SH-SY5Y (cell line): ENCODE measurements at regions not wholly inside any gene's neighbourhood (a gene's known extent, or its start where the extent isn't known, plus 50 kb on each side); places are given as distances from the start of the nearest gene placed in this dataset.

Source experiments
- GATA2 ChIP-seq: IDR thresholded peaks from 2 replicates; pipeline ENCODE4 v1.6.1; 2011; ENCODE audit warnings: mild to moderate bottlenecking, low read depth, low read length
- GATA3 ChIP-seq: IDR thresholded peaks from 2 replicates; pipeline ENCODE4 v1.6.1; 2011; ENCODE audit warnings: low read depth, mild to moderate bottlenecking, low read length, moderate library complexity

DNA sequence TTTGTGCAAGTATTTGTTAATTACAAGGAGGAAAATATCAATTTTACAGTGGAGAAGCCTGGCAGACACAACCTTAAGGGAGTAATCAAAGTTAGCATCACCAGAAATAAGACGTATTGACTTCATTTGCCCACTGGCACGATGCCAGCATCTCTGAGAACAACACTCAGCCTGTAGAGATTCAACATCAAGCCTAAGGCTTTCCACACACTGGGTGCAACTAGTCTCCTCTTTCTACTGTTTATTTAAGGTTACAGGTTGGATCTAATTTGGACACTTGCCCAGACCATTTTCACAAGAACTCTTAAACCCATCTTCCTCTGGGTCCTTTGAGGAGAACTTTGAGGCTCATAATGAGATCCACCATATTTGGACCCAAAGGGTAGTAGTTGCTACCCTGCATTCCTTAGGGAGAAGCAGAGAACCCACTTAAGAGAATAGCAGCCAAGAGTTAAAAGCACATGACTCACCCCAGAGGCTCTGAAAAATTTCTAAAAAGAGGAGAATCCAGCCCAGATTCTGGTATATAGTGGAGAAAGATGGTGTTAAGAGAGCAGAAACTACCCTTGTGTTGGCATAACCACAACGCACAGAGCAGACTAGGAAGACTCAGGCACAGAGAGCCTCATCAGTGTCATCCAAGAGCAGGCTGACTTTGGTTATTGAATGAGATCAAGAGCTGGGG lies 97.3 kb downstream of the CCDC71L start:
- TF ChIP-seq GATA2 (no peak), GATA3 (no peak)
